ENCODE measurements at regions not wholly inside any gene's neighbourhood (a gene's known extent, or its start where the extent isn't known, plus 50 kb on each side); places are given as distances from the start of the nearest gene placed in this dataset.
"Not testable (repeated sequence)": the region's sequence is repeated elsewhere in the genome, so short reads cannot be mapped to it uniquely, and the experiment has no call there.

- DNase-seq = no peak
Measured at GRCh38 chr18:10119528-10119927, 205.7 kb downstream of the VAPA start.

GRCh38 chr18:10119991-10120390 is 206.2 kb downstream of the VAPA start:
- no peak for DNase-seq

GRCh38 chr18:10120622-10121021 is 206.8 kb downstream of the VAPA start:
- DNase-seq = no peak

GRCh38 chr18:10121028-10121427 is 207.2 kb downstream of the VAPA start:
- no peak for DNase-seq

GRCh38 chr18:10121786-10122515 is 208.1 kb downstream of the VAPA start:
- peak in 1 of 2 donors; percentile 33 for DNase-seq

GRCh38 chr18:10122988-10123950 is 209.5 kb downstream of the VAPA start:
- DNase-seq = no peak

GRCh38 chr18:10124071-10124470 is 210.3 kb downstream of the VAPA start:
- DNase-seq = no peak

GRCh38 chr18:10124557-10124956 is 210.7 kb downstream of the VAPA start:
- no peak for DNase-seq

GRCh38 chr18:10124967-10125366 is 211.2 kb downstream of the VAPA start:
- DNase-seq = no peak

GRCh38 chr18:10127729-10128128 is 213.9 kb downstream of the VAPA start:
- DNase-seq = no peak

GRCh38 chr18:10128921-10129501 is 215.2 kb downstream of the VAPA start:
- DNase-seq = no peak

GRCh38 chr18:10130606-10131005 is 216.8 kb downstream of the VAPA start:
- DNase-seq = no peak

- no peak for DNase-seq
Measured at GRCh38 chr18:10131081-10131459, 217.3 kb downstream of the VAPA start.

GRCh38 chr18:10131460-10132395 is 217.9 kb downstream of the VAPA start:
- peak; percentile 44 to 50 for DNase-seq

GRCh38 chr18:10133516-10133915 is 219.7 kb downstream of the VAPA start:
- no peak for DNase-seq

- no peak for DNase-seq
Measured at GRCh38 chr18:10134204-10134603, 220.4 kb downstream of the VAPA start.

- not testable (repeated sequence) for DNase-seq
Measured at GRCh38 chr18:10134749-10135148, 220.9 kb downstream of the VAPA start.

- DNase-seq = no peak
Measured at GRCh38 chr18:10135302-10135926, 221.6 kb downstream of the VAPA start.

- no peak for DNase-seq
Measured at GRCh38 chr18:10138719-10139118, 224.9 kb downstream of the VAPA start.

- DNase-seq = no peak
Measured at GRCh38 chr18:10139783-10140410, 226.1 kb downstream of the VAPA start.
